ENCODE measurements at regions not wholly inside any gene's neighbourhood (a gene's known extent, or its start where the extent isn't known, plus 50 kb on each side); places are given as distances from the start of the nearest gene placed in this dataset.

DNA sequence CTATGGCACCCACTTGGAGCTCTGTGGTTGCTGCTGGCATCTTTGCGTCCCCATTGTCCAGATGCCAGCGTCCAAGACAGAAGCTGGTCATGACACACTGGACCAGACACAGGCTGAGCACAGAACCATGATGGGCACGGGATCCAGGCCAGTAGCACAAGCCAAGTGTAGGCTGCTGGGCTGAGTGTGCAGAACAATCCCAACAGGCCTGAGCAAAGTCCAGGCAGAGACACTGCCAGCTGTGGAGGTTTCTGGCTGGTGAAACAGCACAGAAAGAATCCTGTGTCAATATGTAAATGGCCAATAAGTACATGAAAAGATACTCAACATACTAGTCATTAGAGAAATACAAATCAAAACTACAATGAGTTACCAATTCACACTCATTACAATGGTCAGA lies 705.4 kb downstream of the METTL4 start:
- Mint-ChIP-seq H3K27me3 (ENCODE audit: insufficient read depth) (no peaks in the 10 kb centered on the region), H3K27ac (no peak overlapping the region), H3K4me3 (no peak overlapping the region), H3K9me3 (peaks cover 7% of the 10 kb centered on the region), H3K36me3 (ENCODE audit: low read depth) (no peaks in the 10 kb centered on the region), H3K4me1 (no peaks in the 10 kb centered on the region)
- H3K27me3 ChIP-seq (ENCODE audit: control insufficient read depth, insufficient read depth, low read length, poor library complexity, severe bottlenecking) = no peaks in the 10 kb centered on the region
- DNase-seq = no peak
- no peak overlapping the region for H3K27ac ChIP-seq (ENCODE audit: low read depth, low read length)
- H3K4me1 ChIP-seq (ENCODE audit: control insufficient read depth, insufficient read depth, low read length) = no peaks in the 10 kb centered on the region
- no peak overlapping the region for H3K9ac ChIP-seq (ENCODE audit: extremely low read depth, low read length, poor library complexity, severe bottlenecking)
- TF ChIP-seq, protein P1, sequence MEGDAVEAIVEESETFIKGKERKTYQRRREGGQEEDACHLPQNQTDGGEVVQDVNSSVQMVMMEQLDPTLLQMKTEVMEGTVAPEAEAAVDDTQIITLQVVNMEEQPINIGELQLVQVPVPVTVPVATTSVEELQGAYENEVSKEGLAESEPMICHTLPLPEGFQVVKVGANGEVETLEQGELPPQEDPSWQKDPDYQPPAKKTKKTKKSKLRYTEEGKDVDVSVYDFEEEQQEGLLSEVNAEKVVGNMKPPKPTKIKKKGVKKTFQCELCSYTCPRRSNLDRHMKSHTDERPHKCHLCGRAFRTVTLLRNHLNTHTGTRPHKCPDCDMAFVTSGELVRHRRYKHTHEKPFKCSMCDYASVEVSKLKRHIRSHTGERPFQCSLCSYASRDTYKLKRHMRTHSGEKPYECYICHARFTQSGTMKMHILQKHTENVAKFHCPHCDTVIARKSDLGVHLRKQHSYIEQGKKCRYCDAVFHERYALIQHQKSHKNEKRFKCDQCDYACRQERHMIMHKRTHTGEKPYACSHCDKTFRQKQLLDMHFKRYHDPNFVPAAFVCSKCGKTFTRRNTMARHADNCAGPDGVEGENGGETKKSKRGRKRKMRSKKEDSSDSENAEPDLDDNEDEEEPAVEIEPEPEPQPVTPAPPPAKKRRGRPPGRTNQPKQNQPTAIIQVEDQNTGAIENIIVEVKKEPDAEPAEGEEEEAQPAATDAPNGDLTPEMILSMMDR (conservative IDR thresholded peaks at IDR 0.05) = no peak
- WGBS, 2 experiments (ENCODE audit: insufficient coverage in 1 of 2, insufficient read length in 1 of 2) = 95 to 98% methylated on average over 3 of the region's 3 CpGs
- no peaks in the 10 kb centered on the region for H3K36me3 ChIP-seq (ENCODE audit: control insufficient read depth, insufficient read depth, low read length)
- H3K4me3 ChIP-seq (ENCODE audit: low read length) = no peak overlapping the region
- H3K9me3 ChIP-seq (ENCODE audit: control insufficient read depth, low read length) = peaks cover 16% of the 10 kb centered on the region

- H3K4me1 ChIP-seq (ENCODE audit: control insufficient read depth, insufficient read depth, low read length) = no peaks in the 10 kb centered on the region
- Mint-ChIP-seq H3K4me3 (no peak overlapping the region), H3K36me3 (ENCODE audit: low read depth) (no peaks in the 10 kb centered on the region), H3K27ac (no peak overlapping the region), H3K4me1 (no peaks in the 10 kb centered on the region), H3K9me3 (no peaks in the 10 kb centered on the region), H3K27me3 (ENCODE audit: insufficient read depth) (no peaks in the 10 kb centered on the region)
- H3K9me3 ChIP-seq (ENCODE audit: control insufficient read depth, low read length) = no peaks in the 10 kb centered on the region
- no peak overlapping the region for H3K9ac ChIP-seq (ENCODE audit: extremely low read depth, low read length, poor library complexity, severe bottlenecking)
- no peak for DNase-seq
- H3K27ac ChIP-seq (ENCODE audit: low read depth, low read length) = peak overlapping the region; percentile 41
- no peaks in the 10 kb centered on the region for H3K36me3 ChIP-seq (ENCODE audit: control insufficient read depth, insufficient read depth, low read length)
- H3K27me3 ChIP-seq (ENCODE audit: control insufficient read depth, insufficient read depth, low read length, poor library complexity, severe bottlenecking) = no peaks in the 10 kb centered on the region
- 100% methylated on average over 1 of the region's 2 CpGs; no CpG with 5 or more reads in 1 of the 2 experiments for WGBS, 2 experiments (ENCODE audit: insufficient coverage in 1 of 2, insufficient read length in 1 of 2)
- H3K4me3 ChIP-seq (ENCODE audit: low read length) = no peak overlapping the region
- TF ChIP-seq, protein P1 (conservative IDR thresholded peaks at IDR 0.05) = no peak
These were observed 699.0 kb downstream of the METTL4 start for GRCh38 chr18:1872274-1872673.

DNA sequence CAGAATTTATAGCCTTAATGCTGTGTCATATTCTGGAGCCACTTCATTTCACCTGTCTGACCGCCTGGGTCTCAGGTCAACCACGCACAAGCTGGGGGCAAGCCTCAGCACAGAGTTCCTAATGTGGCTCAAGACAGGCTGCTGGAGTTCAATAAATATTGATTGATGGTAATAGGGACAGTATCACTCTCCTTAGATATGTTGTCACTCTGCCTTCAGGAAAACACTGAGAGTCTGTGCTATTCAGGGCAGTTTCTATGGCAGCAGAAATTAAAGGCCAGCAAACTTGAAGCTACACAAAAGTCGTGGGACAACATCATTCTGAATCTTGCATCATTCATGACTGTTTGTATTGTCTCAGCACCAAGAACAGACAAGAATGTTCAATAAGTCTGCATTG lies 696.1 kb downstream of the METTL4 start:
- H3K4me1 Mint-ChIP-seq = no peaks in the 10 kb centered on the region
- no peaks in the 10 kb centered on the region for H3K36me3 Mint-ChIP-seq (ENCODE audit: low read depth)
- H3K27ac ChIP-seq (ENCODE audit: low read depth, low read length) = peak overlapping the region; percentile 70
- no peaks in the 10 kb centered on the region for H3K9me3 ChIP-seq (ENCODE audit: control insufficient read depth, low read length)
- H3K9ac ChIP-seq (ENCODE audit: extremely low read depth, low read length, poor library complexity, severe bottlenecking) = no peak overlapping the region
- H3K27ac Mint-ChIP-seq = no peak overlapping the region
- H3K27me3 ChIP-seq (ENCODE audit: control insufficient read depth, insufficient read depth, low read length, poor library complexity, severe bottlenecking) = no peaks in the 10 kb centered on the region
- no peaks in the 10 kb centered on the region for H3K36me3 ChIP-seq (ENCODE audit: control insufficient read depth, insufficient read depth, low read length)
- H3K4me3 ChIP-seq (ENCODE audit: low read length) = no peak overlapping the region
- no peak for DNase-seq
- H3K27me3 Mint-ChIP-seq (ENCODE audit: insufficient read depth) = no peaks in the 10 kb centered on the region
- H3K4me3 Mint-ChIP-seq = no peak overlapping the region
- no peaks in the 10 kb centered on the region for H3K4me1 ChIP-seq (ENCODE audit: control insufficient read depth, insufficient read depth, low read length)
- TF ChIP-seq, protein P1 (conservative IDR thresholded peaks at IDR 0.05) = no peak
- 81 to 87% methylated on average over 2 to 3 of the region's 3 CpGs for WGBS, 2 experiments (ENCODE audit: insufficient coverage in 1 of 2, insufficient read length in 1 of 2)
- H3K9me3 Mint-ChIP-seq = no peaks in the 10 kb centered on the region
